GM19397 (cell line): ENCODE measurements at regions not wholly inside any gene's neighbourhood (a gene's known extent, or its start where the extent isn't known, plus 50 kb on each side); places are given as distances from the start of the nearest gene placed in this dataset.
A peak's percentile ranks its signal among the peaks of the same experiment; 100 is the strongest.
"Not testable (repeated sequence)": the region's sequence is repeated elsewhere in the genome, so short reads cannot be mapped to it uniquely, and the experiment has no call there.

Experiments used
- ATAC-seq: cut with Tn5 transposase; IDR thresholded peaks from one replicate; pipeline ENCODE4 v1.9.1; 2021; ENCODE audit warnings: mild to moderate bottlenecking, moderate library complexity; ENCODE audit not compliant: unreplicated experiment

DNA sequence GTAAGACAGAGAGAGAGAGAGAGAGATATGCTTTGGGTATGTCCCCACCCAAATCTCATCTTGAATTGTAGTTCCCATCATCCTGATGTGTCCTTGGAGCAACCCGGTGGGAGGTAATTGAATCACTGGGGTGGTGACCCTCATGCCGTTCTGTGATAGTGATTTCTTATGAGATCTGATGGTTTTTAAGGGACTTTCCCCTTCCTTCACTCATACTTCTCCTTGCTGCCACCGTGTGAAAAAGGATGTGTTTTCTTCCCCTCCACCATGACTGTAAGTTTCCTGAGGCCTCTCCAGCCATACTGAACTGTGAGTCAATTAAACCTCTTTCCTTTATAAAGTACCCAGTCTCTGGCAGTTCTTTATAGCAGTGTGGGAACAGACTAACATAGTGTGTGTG, 60.3 kb downstream of the EOMES start:
- no peak for ATAC-seq

DNA sequence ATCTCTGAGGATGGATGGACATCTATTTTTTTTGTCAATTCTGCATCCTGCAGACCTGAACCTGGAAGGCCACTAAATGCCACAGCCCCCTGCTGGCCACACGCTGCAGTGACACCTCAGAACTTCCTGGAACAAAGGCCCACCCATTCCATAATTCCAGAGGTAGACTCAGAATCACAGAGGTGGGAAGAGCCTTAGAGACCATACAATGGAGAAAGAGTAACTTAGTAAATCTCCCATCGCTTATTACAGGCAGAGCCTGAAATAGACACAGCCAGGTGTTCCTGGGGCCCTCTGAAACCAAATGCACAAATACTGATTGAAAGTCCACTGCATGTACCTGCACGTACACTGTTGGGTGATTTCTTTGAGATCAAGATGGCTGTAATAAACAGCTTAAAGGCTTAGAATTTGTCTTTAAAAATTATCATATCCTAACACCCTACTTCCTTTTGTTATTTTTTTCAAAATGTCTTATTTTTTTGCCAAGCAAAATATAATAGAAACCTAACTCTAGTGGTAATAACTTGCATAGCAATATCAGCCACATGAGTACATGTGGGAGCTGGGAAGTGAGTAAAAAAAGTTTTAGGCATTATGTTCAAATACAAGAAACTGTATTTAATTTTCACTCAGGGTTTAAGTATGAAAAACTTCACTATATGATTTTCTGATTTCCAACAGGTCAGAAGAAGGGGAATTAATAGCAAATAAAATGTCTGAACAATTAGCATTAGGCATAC, 62.7 kb downstream of the EOMES start:
- ATAC-seq, result peak; percentile 71

DNA sequence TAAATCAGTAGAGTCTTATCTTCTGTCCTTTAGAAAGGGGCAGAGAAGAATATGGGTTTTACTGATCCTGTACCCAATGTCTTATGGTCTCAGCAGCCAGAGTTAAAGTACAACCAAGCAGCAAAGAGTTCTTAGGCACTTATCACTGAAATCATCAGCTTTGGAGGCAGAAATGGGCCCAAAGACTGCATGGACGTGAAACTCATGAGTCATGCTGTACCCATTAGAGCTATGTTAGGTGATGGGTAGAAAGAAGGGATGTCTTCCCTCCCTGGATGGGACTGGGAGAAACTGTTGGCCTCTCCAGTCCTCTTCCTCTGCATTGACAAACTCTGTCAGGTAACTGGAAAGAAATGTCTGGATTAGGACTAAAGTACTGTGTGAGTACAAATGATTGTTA, 63.4 kb downstream of the EOMES start:
- ATAC-seq, result no peak

DNA sequence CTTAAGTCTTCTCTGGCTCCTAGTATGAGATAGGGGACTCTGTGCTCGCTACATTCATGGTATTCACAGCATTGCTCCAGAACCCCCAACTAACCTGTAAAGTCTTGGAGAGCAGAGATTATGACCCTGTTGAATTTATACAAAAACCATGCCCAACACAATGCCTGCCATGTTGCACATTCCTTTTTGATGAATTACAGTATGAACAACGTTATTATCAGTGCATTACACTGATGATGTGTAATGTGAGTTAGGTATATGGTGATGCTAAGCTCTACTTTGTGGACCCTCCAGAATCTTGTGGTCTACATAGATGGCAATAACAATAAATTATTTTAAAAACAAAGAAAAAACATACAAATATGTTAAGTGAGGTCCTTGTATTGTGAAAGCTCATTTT, 64.3 kb downstream of the EOMES start:
- ATAC-seq, result no peak

DNA sequence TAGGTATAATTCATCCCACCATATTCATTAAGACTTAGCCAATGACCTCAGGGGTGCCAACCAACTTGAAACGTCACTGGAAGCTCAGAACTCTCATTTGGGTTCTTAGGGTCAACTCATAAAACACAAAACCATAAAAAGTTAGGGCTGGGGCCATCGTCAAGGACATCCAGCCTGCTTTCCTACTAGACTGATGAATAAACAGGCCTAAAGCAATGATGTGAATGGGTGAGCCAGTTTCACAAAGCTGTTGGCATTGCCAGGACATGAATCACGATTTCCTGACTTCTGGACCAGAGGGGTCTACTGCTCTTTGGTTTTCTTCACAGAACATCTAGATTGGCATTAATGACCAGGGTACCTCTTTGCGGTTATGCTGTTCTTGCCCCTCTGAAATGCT, 64.7 kb downstream of the EOMES start:
- ATAC-seq, result no peak

DNA sequence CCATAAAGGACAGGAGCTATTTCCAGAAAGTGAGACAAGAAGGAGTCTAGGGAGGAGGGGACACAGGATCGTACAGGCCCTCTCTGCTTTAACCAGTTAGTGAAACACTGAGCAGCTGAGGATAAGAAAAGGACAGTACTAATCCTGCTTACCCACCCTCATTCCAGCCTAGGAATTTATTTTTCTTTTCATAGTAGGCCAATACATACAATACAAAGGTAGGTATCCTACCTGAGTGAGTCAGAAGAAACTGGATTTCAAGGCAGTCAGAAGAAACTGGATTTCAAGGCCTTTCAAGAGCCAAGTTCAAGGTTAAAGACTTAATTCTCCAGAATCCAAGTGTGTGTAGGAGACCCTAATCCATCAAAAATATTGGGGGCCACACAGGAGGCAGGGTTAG, 65.3 kb downstream of the EOMES start:
- no peak for ATAC-seq

DNA sequence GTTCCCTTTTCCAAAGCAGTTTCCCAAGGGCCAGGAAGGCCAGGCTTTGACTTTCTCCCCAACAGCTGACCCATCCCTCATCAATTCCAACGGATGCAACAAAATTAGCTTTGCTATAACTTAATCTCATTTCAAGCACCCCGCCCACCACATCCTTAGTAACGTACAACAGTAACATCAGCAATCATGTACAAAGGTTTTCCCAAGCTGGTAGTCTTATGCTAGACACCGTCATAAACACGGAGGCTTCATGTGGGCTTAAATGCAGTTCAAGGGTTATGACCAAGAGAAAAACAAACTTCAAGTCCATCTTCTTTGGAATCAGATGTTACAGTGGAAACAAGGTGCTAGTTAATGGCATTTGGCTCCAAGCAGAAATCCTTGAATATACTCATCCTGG, 66.6 kb downstream of the EOMES start:
- no peak for ATAC-seq

DNA sequence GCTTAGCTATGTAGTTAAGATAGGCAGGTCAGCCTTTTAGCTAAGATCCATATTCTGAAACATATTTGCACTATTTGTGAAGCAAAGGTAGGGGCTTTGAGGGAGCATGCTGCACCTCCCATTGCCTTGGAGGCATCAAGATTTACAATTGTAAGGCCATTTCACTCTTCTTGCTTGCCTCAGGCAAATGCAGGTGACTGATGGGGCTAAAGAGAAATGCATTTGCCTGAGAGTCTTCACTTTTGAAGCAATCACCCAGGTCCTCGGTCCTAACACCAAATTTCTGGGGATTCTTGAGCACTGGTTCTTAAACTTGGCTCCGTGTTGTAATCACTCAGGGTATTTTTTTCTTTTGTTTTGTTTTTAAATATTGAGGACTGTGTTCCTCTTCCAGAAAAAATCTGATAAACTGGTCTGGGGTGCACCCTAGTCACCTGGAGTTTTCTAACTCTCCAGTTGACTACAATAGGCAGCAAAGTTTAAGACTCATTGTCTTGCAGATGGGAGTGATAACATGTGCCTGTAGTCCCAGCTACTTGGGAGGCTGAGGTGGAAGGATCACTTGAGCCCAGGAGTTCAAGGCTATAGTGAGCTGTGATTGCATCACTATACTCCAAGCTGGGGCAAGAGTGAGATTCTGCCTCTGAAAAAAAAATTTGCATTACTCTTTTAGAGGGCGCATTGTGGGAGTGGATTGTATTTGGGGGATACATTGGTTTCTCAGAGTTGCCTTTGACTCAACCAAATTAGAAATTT, 68.1 kb downstream of the EOMES start:
- no peak for ATAC-seq

DNA sequence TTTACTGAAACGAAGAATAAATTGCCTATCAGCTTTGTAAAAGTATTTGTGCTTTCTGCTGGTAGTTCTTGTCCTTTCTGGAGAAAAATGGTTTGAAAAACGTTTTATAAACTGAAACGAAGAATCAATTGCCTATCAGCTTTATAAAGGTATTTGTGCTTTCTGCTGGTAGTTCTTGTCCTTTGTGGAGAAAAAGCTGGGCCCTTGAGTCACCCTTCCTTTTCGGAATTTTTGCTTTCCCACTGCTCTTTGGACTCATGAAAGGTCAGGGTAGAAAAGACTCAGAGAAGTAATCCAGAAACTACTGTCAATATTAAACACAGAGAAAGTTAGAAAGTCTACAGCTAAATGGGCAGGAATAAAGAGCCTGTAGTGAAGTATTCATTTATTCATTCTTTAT, 72.8 kb downstream of the EOMES start:
- ATAC-seq, result no peak

DNA sequence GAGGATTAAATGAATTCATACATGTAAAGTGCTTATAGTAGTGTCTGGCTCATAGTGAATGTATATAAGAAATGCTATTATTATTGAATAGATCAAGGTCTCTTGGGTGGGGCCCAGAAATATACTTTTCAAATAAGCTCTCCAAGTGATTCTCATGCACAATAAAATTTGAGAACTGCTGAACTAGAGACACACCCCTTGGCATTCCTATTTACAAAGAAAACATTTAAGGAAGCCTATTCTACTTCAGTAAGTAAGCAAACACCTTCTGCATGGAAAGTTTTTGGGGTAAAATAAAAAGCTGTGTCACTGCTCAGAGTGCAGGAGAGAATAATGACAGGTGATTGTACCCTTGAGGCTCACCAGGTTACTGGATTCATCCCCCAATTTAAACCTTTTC, 75.2 kb downstream of the EOMES start:
- no peak for ATAC-seq

DNA sequence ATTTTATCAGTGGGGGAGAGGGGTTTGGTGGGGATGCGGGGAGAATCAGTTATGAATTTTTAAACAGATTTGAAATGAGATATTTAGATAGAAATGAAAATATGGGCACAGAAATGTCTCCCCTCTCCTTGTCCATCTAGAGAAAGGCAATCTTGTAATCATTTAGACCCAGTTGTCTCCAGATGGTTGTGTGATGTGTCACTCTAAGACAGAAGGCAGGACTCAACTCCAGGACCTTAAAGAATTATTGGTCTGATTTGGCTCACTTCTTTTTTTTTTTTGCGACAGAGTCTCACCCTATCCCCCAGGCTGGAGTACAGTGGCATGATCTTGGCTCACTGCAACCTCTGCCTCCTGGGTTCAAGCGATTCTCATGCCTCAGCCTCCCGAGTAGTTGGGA, 77.2 kb downstream of the EOMES start:
- ATAC-seq, result no peak

DNA sequence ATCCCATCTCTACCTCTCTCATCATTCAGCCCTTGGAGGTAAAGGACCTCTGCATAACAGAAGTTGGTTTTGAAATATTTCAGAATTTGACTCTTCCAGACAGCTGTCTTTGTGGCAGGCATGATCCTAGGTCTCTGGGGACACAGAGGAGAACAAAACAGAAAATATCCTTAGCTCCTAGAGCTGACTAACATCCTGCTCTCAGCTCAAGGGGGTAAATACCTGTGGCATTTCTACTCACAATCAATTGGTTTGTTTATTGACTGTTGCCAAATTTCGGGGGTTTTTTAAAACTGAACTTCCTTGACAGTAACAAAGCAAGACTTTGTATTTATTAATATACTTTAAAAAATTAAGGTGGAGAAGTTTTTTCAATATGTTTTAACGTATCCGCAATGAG, 78.8 kb downstream of the EOMES start:
- no peak for ATAC-seq

DNA sequence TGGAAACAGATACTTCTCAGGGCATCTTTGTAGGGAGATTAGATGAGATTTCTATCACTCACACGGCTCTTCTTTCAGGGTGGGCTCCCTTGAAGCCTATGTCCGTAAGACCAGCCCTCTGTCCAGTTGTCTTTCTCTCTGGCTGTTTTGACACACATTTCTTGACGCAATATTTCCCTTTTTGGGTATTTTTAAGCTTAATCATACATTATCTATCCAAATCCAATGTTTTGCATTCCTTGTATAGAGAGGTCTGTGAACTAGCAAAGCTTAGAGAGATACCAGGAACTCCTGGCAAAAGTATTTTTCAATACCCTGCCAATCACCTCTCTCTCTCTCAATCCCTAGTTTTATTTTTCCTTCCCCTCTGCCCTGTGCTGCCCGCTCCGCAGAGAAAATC, 79.3 kb downstream of the EOMES start:
- no peak for ATAC-seq

DNA sequence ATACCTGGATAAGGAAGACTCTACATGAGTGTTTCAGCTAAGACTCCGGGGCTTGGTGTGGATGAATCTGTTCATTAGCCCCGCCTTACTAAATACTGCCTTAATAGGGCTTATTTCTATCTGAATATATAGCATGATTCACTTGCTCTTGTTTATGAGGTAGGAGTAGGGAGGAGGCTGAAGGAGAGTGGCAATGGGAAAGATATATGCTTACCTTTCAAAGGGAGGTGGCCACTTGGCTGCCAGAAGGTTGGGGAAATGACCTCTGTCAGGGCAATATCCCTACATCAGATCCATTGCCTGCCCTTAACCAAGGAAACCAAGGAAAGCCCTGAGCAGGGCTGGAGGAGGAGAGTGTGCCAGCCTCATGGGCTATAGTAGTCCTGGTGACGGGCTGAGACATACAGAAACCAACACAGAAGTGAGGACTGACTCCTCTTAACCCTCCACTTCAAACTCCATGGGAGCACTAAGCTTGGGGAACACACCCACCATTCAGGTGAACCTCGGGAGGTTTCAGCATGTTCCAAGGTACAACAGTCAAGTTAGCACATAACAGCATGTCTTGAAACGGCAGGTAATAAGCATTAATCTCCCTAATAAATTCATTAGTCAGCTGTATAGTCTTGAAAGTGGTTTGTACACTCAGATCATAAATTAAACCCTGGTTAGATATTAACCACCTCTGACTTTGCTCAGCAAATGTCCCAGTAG, 80.1 kb downstream of the EOMES start:
- ATAC-seq, result no peak

DNA sequence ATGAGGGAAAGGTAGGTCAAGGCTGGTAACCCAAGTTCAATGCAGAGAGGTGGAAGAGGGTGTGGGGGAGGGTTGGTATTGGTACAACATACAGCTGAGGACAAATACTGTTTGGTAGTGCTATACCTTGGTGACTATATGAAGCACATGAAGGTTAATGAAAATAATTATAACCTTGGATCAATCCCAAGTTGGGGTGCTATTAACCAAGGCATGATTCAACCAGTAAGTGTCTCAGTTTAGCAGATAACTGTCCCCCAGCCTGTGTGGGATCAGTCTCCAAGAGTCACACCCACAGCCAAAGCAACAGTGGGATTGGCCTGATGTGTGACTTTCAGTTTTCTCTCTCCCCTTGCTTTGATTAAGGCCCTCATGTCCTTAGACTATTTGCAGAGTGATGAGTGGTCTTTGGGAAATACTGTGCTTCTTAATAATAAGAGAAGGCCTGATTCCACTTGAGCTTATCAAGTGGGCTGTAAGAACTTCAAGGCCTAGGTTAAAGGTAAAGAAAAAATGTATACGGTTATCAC, 80.8 kb downstream of the EOMES start:
- no peak for ATAC-seq

DNA sequence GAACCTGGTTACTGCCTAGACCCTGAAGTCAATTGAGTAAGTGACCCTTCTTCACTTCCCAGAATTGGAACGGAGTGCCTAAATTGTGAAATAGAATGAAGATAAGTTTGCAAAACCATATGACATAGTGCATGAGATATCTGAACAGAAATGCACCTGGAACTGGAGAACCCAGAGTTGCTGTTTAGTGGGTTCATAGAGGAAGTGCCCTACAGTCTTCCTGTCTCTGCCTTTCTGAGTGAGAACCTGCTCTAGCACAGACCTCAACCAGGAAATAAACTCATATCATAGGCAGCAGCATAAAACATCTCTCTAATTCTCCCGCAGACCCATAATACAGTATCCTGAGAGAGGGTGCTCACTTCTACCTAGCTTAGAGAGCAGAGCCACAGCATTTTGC, 82.9 kb downstream of the EOMES start:
- ATAC-seq, result no peak

DNA sequence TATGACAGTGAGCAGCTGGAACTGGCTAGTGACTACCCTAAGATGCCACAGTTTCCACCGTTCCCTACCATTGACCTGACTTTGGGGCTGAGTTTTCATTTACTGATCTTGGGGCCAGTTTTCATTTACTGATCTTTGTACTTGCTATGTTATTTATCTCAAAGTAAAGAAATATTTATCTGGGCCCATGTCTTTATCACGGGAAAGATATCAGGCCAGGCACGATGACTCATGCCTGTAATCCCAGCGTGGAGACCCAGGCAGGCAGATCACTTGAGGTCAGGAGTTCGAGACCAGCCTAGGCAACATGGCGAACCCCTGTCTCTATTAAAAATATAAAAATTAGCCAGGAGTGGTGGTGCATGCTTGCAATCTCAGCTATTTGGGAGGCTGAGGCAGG, 83.5 kb downstream of the EOMES start:
- ATAC-seq, result no peak

DNA sequence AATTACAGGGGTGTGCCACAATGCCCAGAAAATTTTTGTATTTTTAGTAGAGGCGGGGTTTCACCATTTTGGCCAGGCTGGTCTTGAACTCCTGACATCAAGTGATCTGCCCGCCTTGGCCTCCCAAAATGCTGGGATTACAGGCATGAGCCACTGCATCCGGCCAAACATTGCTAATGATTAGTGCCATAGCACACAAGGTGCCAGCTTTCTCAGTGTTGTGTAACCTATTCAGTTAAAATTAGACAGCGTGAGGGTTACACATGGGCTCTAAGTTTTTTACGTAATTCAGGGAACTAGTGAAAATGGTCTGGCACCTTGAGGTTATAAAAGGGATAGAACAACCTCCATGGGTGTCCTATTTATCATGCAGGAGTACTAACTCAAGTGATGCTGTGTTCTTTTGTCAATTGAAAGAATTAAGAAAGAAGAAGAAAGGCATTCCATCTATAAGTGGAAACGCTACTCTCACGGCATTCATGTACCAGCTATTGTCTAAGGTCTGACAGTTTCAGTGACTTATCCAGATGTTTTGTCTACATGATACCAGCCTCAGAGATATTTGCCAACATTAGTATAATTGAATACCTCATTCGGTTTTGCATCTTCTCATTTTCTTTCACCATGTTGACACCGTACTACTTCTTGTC, 84.7 kb downstream of the EOMES start:
- ATAC-seq, result no peak

DNA sequence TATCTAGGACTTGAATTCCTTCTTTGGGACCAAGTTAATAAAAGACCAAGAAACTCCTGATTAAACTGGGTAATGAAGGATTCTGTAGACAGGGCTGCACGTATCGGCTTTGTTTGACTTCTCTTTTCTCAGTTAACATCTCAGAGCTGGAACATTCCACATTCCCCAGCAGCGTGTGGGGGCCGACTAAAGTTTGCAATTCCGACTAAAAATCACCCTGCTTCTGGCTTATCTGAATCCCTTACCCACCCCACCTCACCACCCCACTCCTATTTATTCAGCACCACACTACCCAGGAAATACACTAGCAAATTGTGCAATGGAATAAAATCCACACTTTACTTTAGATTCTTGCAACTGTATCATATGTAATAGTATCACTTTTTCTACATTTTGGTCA, 87.1 kb downstream of the EOMES start:
- ATAC-seq, result not testable (repeated sequence)

DNA sequence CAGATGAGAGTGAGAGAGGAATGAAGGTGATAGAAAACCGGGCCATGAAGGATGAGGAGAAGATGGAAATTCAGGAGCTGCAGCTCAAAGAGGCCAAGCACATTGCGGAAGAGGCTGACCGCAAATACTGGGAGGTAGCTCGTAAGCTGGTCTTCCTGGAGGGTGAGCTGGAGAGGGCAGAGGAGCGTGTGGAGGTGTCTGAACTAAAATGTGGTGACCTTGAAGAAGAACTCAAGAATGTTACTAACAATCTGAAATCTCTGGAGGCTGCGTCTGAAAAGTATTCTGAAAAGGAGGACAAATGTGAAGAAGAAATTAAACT, 88.9 kb downstream of the EOMES start:
- peak; percentile 26 for ATAC-seq

DNA sequence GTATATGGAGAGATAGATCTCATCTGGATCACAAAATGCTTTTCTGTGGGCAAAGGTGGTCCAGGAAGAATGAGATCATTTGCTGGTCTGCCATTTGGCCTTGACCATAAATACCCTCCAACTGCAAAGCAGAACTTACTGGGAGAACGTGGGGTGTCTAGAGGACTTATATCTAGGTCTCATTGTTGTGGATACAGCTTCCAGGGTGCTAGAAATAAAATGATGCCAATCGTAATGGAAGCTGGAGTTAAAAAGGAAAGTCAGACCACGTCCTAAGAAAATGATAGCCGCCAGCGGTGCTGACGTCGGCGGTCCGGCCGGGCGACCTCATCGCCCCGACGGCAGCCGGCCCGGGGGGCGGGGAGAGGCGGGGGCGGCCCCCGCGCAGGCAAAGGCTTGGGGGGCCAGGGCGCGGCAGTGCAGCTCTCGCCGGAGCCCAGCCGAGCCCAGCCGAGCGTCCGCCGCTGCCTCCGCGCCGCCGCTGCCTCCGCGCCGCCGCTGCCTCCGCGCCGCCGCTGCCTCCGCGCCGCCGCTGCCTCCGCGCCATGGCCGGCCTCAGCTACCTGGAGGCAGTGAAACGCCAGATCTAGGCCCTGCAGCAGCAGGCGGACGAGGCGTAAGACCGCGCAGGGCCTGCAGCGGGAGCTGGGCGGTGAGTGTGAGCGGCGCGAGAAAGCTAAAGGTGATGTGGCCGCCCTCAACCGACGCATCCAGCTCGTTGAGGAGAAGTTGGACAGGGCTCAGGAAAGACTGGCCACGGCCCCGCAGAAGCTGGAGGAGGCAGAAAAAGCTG, 89.5 kb downstream of the EOMES start:
- peak; percentile 77 for ATAC-seq
